ENCODE measurements at regions not wholly inside any gene's neighbourhood (a gene's known extent, or its start where the extent isn't known, plus 50 kb on each side); places are given as distances from the start of the nearest gene placed in this dataset.

DNA sequence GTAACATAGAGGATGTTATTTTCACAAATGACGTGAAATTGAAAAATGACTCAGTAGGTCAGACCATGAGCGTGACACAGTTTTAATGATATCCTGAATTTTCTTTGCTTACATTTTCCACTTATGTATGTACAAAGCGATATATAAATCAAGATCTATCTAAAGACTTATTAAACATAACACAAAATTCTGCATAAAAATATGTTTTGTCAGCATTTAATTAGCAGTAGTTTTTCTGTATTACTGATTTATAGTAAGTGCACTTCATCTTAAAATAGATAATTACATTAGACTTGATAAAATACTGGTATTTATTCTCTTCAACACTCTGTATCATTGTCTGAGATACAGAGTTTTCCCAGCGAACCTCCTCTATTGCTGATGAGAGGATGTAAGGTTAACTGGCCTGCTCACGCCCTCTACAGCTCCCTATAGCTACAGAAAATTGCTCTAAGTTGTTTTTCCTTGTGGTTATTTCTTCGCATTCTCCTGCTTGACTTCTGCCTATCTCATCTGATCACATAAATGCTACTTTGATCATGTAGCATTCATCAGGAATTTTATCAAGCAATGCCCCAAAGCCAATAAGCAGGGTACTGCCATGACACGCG is 548.8 kb upstream of the REG3G start:
- TF ChIP-seq ZFX (IDR thresholded peaks at IDR 0.05; ENCODE audit: borderline replicate concordance), result no peak
- TF ChIP-seq, protein P1, sequence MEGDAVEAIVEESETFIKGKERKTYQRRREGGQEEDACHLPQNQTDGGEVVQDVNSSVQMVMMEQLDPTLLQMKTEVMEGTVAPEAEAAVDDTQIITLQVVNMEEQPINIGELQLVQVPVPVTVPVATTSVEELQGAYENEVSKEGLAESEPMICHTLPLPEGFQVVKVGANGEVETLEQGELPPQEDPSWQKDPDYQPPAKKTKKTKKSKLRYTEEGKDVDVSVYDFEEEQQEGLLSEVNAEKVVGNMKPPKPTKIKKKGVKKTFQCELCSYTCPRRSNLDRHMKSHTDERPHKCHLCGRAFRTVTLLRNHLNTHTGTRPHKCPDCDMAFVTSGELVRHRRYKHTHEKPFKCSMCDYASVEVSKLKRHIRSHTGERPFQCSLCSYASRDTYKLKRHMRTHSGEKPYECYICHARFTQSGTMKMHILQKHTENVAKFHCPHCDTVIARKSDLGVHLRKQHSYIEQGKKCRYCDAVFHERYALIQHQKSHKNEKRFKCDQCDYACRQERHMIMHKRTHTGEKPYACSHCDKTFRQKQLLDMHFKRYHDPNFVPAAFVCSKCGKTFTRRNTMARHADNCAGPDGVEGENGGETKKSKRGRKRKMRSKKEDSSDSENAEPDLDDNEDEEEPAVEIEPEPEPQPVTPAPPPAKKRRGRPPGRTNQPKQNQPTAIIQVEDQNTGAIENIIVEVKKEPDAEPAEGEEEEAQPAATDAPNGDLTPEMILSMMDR (IDR thresholded peaks at IDR 0.05), result no peak
- H3K27ac ChIP-seq, result no peak overlapping the region

DNA sequence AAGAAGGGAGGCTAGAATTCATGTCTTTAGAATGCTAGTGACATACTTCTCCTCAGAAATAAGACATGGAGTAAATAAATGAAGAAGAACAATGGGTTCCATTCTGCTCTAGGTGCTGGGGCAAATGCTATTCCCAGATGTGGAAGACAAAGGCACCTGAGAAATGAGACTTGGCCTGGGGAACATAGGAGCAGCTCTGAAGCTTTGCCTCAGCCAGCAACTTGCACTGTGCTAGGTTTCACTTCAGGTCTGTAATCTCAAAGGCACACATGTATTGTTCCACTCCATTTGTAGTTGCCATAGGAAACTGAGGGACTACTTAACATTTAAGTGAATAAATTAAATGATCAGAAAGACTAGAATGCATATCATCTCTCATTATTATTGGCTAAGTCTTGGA is 538.9 kb upstream of the REG3G start:
- TF ChIP-seq ZFX (IDR thresholded peaks at IDR 0.05; ENCODE audit: borderline replicate concordance), result no peak
- TF ChIP-seq, protein P1 (IDR thresholded peaks at IDR 0.05), result no peak
- H3K27ac ChIP-seq, result no peak overlapping the region

DNA sequence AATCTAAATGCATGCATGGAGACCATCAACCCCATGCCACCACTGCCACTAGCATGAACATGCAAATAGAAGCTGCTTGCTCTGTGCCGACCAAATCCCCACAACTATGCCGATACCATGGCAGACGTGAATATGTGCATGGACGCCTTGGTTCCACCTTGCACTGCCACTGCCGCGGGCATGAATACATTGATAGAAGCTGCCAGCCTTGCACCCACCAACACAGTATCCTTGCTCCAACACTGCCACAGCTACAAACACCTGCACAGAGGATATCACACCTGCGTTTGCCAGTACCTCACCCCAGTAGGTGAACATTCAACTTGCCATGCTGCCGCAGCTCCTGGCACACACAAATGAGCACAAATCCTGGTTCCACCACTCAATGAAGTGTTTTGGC is 527.4 kb upstream of the REG3G start:
- TF ChIP-seq ZFX (IDR thresholded peaks at IDR 0.05; ENCODE audit: borderline replicate concordance), result no peak
- TF ChIP-seq, protein P1 (IDR thresholded peaks at IDR 0.05), result no peak
- H3K27ac ChIP-seq, result no peak overlapping the region

DNA sequence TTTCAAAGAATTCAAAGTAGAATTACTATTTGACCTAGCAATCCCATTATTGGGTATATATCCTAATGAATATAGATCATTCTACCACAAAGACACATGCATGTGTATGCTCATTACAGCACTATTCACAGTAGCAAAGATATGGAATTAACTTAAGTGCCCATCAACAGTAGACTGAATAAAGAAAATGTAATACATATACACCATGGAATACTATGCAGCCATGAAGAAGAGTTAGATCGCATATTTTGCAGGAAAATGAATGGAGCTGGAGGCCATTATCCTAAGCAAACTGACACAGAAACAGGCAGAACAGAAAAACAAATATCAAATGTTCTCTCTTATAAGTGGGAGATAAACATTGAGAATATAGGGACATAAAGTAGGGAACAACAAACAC is 519.2 kb upstream of the REG3G start:
- no peak overlapping the region for H3K27ac ChIP-seq
- TF ChIP-seq ZFX (IDR thresholded peaks at IDR 0.05; ENCODE audit: borderline replicate concordance), result no peak
- TF ChIP-seq, protein P1 (IDR thresholded peaks at IDR 0.05), result no peak

DNA sequence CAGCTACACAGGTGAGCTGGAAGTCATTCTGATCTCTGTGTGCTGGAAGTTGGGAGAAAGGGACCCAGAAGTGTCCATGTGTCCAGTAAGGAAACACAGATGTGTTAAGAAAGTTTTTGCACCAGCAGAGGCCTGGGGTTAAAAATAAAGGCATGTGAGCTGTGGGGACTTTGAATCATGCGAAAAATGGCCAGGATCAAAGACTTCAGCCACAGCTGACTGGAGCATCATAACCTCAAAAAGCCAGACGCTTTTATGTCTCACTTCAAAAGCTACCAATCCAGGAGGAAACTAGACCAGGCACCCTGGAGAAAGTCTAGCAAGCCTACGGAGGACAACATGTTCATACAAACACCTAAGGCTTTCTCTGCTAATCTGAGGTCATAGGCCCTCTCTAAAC is 503.6 kb upstream of the REG3G start:
- no peak for TF ChIP-seq ZFX (IDR thresholded peaks at IDR 0.05; ENCODE audit: borderline replicate concordance)
- TF ChIP-seq, protein P1 (IDR thresholded peaks at IDR 0.05), result no peak
- H3K27ac ChIP-seq, result no peak overlapping the region

DNA sequence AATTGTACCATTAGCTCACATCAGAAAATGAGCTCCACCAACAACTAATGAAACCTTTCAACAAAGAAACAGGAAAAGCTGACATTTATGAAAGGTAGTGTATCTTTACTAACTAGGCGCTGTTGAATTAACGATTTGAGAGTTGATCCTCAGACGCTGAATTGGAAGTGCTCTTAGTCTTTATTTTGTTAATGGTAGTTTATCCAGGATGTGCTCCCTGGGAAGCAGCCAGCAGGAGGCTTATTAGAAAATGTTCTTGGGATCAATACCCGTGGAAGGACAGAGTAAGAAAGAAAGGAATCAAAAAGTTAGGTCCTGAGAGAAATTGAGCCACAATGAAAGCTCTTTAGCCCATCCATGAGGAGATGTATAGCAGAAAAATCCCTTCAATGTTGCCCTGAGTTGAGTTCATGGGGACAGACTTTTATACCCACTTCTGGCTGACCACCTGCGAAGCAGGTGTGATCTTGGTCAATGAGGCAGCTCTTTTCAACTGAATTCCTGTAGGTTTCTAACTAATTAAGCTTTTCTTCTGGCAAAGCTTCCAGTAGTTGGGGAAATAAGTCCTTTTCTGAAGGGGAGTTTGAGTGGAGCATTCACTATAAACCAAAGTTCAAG is 492.6 kb upstream of the REG3G start:
- no peak for TF ChIP-seq ZFX (IDR thresholded peaks at IDR 0.05; ENCODE audit: borderline replicate concordance)
- H3K27ac ChIP-seq, result 0 out of 2 replicates have a peak overlapping the region, but pooled peaks have one; percentile 7

DNA sequence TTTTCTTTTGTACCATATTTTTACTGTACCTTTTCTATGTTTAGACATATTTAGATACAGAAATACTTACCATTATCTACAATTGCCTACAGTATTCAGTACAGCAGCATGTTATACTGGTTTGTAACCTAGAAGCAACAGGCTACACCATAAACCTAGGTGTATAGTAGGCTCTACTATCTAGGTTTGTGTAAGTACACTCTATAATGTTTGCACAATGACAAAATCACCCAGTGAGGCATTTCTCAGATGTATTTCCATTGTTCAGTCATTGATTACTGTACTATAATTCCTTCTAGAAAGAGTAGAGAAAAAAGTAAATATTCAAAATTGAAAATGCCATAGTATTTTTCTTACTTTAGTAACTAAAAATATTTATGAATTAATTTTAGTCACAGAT is 490.1 kb upstream of the REG3G start:
- TF ChIP-seq ZFX (IDR thresholded peaks at IDR 0.05; ENCODE audit: borderline replicate concordance), result no peak
- TF ChIP-seq, protein P1 (IDR thresholded peaks at IDR 0.05), result no peak
- no peak overlapping the region for H3K27ac ChIP-seq
